ENCODE measurements at regions not wholly inside any gene's neighbourhood (a gene's known extent, or its start where the extent isn't known, plus 50 kb on each side); places are given as distances from the start of the nearest gene placed in this dataset.

DNA sequence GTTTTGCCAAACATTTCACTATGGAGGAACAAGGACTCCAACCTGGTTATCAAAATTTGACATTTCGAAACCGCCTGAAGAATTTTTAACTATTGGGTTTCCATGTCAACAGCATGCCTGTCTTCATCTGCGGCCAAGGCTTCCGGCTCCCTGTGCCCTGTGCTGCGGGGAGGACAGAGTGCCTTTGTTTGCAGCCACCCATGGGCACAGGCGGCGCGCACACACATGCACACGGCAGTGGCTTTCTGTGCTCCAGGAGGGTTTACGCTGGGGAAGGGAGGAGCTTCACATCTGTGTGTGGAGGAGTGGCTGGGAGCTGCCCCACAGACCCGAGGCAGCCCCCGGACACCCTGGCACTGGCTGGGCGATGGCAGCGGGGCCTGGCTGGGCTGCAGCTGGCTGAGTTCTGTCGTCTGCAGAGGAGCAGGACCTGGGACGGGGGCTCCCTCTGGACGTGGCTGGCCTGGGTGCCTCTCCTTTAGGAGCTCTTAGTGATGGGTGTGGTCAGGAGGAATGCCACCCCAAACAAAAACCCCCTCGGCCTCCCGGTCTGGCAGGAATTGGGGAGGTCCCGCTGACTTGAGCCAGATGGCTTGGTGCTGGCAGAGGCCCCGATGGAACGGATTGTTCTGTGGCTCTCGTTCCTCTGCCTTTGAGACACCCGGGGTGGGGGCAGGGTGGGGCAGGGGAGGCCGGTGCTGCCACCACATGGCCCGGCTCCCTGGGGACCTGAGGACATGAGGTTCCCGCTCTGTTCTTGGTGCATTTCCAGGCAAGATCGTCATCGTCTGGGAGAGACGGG is 1290.9 kb downstream of the BRD1 start:
- Mint-ChIP-seq H3K27me3 (ENCODE audit: low read depth in 2 of 2) (peaks cover 0 to 4% of the 10 kb centered on the region in 2 donors), H3K9me3 (no peaks in the 10 kb centered on the region), H3K4me1 (no peaks in the 10 kb centered on the region), H3K27ac (no peak overlapping the region), H3K4me3 (no peak overlapping the region), H3K36me3 (no peaks in the 10 kb centered on the region)
- TF ChIP-seq, protein P1, sequence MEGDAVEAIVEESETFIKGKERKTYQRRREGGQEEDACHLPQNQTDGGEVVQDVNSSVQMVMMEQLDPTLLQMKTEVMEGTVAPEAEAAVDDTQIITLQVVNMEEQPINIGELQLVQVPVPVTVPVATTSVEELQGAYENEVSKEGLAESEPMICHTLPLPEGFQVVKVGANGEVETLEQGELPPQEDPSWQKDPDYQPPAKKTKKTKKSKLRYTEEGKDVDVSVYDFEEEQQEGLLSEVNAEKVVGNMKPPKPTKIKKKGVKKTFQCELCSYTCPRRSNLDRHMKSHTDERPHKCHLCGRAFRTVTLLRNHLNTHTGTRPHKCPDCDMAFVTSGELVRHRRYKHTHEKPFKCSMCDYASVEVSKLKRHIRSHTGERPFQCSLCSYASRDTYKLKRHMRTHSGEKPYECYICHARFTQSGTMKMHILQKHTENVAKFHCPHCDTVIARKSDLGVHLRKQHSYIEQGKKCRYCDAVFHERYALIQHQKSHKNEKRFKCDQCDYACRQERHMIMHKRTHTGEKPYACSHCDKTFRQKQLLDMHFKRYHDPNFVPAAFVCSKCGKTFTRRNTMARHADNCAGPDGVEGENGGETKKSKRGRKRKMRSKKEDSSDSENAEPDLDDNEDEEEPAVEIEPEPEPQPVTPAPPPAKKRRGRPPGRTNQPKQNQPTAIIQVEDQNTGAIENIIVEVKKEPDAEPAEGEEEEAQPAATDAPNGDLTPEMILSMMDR (IDR thresholded peaks at IDR 0.05): no peak
- Histone ChIP-seq H3K27ac (ENCODE audit: low read length) (no peak overlapping the region), H3K36me3 (ENCODE audit: control insufficient read depth, insufficient read depth, low read length) (no peaks in the 10 kb centered on the region), H3K9me3 (ENCODE audit: control insufficient read depth, insufficient read depth, low read length) (no peaks in the 10 kb centered on the region), H3K4me1 (ENCODE audit: control insufficient read depth, insufficient read depth, low read length) (no peaks in the 10 kb centered on the region), H3K4me3 (ENCODE audit: low read length) (no peak overlapping the region), H3K27me3 (ENCODE audit: control insufficient read depth, insufficient read depth, low read length) (no peaks in the 10 kb centered on the region)
- WGBS (ENCODE audit: insufficient coverage): 91% methylated on average over 30 of the region's 30 CpGs
- intact Hi-C loops (cut with micrococcal nuclease): no loop called here
- ATAC-seq: no peak
- no peak for DNase-seq

DNA sequence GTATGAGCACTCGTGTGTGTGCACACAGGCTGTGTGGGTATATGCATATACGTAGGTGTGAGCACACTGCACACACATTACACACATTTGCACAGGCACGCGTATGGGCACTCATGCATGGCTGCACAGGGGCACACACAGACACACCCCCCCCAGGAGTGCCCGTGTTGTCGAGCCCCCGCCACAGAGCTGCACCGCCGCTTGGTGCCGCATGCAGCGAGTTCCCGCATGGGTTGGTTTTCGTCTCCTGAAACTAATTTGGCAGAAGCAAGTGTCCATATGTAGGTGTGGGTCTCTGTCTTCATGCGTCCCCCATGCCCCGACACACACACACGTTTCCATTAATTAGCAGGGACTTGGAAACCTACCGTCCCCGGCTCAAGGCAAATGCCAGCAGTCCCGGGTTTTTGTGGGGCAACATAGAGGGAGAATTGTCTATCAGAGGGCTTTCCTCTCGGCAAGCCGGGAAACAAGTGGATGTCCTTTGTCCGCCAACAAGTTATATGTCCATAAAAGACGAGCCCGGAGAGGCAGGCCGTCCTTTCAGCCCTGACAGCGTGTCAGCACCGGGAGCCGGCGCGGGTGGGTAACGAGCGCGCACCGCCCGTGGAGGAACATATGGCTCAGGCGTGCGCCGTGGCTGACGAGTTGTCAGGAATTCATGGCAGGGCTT is 1291.7 kb downstream of the BRD1 start:
- Mint-ChIP-seq H3K27me3 (ENCODE audit: low read depth in 2 of 2) (peaks cover 0 to 4% of the 10 kb centered on the region in 2 donors), H3K36me3 (no peaks in the 10 kb centered on the region), H3K9me3 (no peaks in the 10 kb centered on the region), H3K27ac (no peak overlapping the region), H3K4me3 (no peak overlapping the region), H3K4me1 (no peaks in the 10 kb centered on the region)
- no peaks in the 10 kb centered on the region for H3K9me3 ChIP-seq (ENCODE audit: control insufficient read depth, insufficient read depth, low read length)
- TF ChIP-seq, protein P1 (IDR thresholded peaks at IDR 0.05): no peak
- H3K4me3 ChIP-seq (ENCODE audit: low read length): no peak overlapping the region
- DNase-seq (no peak), ATAC-seq (peak in 1 of 3 donors; percentile 15)
- H3K27ac ChIP-seq (ENCODE audit: low read length): no peak overlapping the region
- H3K27me3 ChIP-seq (ENCODE audit: control insufficient read depth, insufficient read depth, low read length): no peaks in the 10 kb centered on the region
- no peaks in the 10 kb centered on the region for H3K4me1 ChIP-seq (ENCODE audit: control insufficient read depth, insufficient read depth, low read length)
- 95% methylated on average over 39 of the region's 39 CpGs for WGBS (ENCODE audit: insufficient coverage)
- intact Hi-C loops (cut with micrococcal nuclease): no loop called here
- no peaks in the 10 kb centered on the region for H3K36me3 ChIP-seq (ENCODE audit: control insufficient read depth, insufficient read depth, low read length)

DNA sequence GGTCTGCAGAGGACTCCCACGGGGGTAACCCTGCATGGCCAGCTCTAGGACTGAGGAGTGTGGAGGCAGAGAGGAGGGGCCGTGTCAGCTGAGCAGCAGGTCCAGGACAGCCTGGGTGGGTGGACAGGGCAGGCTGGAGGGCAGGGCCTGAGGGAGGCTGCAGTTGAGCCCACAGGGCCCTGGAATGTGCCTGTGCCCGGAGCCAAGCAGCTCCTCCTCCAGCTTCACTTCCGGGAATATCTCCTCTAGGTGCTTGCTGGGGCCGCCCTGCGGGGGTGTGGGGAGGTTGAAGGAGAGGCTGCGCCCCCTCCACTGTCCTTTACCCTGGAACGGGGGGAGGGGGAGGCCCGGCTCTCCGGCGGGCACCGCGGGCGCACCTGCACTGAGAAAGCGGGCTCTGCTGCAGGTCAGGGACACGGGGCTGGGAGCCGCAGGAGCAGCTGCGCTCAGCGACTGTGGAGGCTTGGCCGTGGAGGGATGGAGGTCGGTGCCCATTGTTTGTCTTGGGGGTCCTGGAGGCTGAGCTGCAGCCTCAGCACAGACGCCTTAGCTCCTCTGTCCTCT is 1293.2 kb downstream of the BRD1 start:
- Mint-ChIP-seq H3K36me3 (no peaks in the 10 kb centered on the region), H3K27me3 (ENCODE audit: low read depth in 2 of 2) (peaks cover 0 to 2% of the 10 kb centered on the region in 2 donors), H3K27ac (no peak overlapping the region), H3K4me3 (no peak overlapping the region), H3K4me1 (no peaks in the 10 kb centered on the region), H3K9me3 (no peaks in the 10 kb centered on the region)
- DNase-seq: no peak
- TF ChIP-seq, protein P1 (IDR thresholded peaks at IDR 0.05): no peak
- H3K27me3 ChIP-seq (ENCODE audit: control insufficient read depth, insufficient read depth, low read length): no peaks in the 10 kb centered on the region
- no peaks in the 10 kb centered on the region for H3K9me3 ChIP-seq (ENCODE audit: control insufficient read depth, insufficient read depth, low read length)
- WGBS (ENCODE audit: insufficient coverage): 91% methylated on average over 22 of the region's 22 CpGs
- H3K4me3 ChIP-seq (ENCODE audit: low read length): no peak overlapping the region
- no peak overlapping the region for H3K27ac ChIP-seq (ENCODE audit: low read length)
- no peaks in the 10 kb centered on the region for H3K4me1 ChIP-seq (ENCODE audit: control insufficient read depth, insufficient read depth, low read length)
- no peak for ATAC-seq
- no peaks in the 10 kb centered on the region for H3K36me3 ChIP-seq (ENCODE audit: control insufficient read depth, insufficient read depth, low read length)
- intact Hi-C loops (cut with micrococcal nuclease): no loop called here
